ENCODE measurements at regions not wholly inside any gene's neighbourhood (a gene's known extent, or its start where the extent isn't known, plus 50 kb on each side); places are given as distances from the start of the nearest gene placed in this dataset.

DNA sequence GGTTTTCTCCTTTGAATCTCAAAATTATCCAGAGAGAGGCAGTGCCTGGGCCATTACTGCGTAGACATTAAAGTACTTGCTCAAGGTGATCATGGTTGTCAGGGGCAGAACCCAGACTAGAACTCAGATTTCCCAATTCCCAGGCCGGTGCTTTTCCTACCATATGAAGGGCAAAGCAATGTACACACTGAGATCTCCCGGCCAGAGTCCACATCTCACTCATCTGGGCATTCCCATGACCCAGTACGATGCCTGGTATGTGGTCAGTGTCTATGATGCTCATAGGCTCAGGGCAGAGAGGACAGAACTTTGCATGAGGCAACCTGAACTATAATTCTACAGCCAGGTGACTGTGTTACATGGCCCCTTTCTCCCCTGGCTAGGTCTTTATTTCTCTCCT lies 531.4 kb downstream of the TDRD15 start:
- H3K9me3 Mint-ChIP-seq (ENCODE audit: unreplicated experiment): no peaks in the 10 kb centered on the region
- BruUV-seq (replicated peaks): no TSS peak
- TF ChIP-seq CTCF (IDR thresholded peaks at IDR 0.05; ENCODE audit: insufficient read depth in 1 of 2, low read depth in 1 of 2, low read length in 1 of 2, severe bottlenecking in 1 of 2, unreplicated experiment in 1 of 2): no peak
- no peak for DNase-seq
- intact Hi-C loops (cut with micrococcal nuclease; ENCODE audit: unreplicated experiment): no loop called here
- H3K4me3 ChIP-seq (ENCODE audit: low read depth, low read length): no peak overlapping the region
- no peaks in the 10 kb centered on the region for H3K36me3 ChIP-seq (ENCODE audit: control insufficient read depth, insufficient read depth, low read length)
- peaks cover 5% of the 10 kb centered on the region; the same call in 1 of the 2 replicates for H3K4me1 ChIP-seq
- H3K27me3 Mint-ChIP-seq (ENCODE audit: insufficient read depth, unreplicated experiment): no peaks in the 10 kb centered on the region
- POLR2A ChIA-PET: no interaction called here
- no peak overlapping the region for H3K27ac Mint-ChIP-seq (ENCODE audit: unreplicated experiment)
- H3K4me3 Mint-ChIP-seq (ENCODE audit: unreplicated experiment): no peak overlapping the region
- CTCF ChIA-PET: no interaction called here
- H3K9me3 ChIP-seq: peaks cover 6% of the 10 kb centered on the region; the same call in 1 of the 2 replicates
- H3K27me3 ChIP-seq (replicated peaks; ENCODE audit: control insufficient read depth, insufficient read depth, low read length): no peaks in the 10 kb centered on the region
- peaks cover 12% of the 10 kb centered on the region for H3K4me1 Mint-ChIP-seq (ENCODE audit: low read depth, unreplicated experiment)
- H3K36me3 Mint-ChIP-seq (ENCODE audit: insufficient read depth, unreplicated experiment): no peaks in the 10 kb centered on the region

- POLR2A ChIA-PET: no interaction called here
- H3K36me3 ChIP-seq (ENCODE audit: control insufficient read depth, insufficient read depth, low read length): no peaks in the 10 kb centered on the region
- BruUV-seq (replicated peaks): no TSS peak
Measured at GRCh38 chr2:21656330-21657075, 532.7 kb downstream of the TDRD15 start.

DNA sequence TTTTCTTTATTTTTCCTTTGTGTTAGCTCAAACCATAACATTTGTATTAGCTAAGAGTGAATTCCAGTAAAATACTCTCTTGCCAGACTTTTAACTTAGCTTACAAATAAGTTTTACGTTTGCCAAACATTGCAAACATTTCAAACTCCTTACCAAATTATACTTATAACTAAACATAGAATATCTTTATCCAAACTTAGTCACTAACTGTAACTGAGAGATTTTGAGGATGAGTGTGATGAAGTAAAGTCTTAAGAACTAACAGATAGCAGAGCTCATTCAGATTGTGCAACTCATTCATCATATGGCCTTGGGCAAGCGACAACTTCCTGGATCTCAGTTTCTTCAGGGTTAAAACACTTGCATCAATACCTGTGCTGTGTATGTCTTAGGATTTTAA lies 533.7 kb downstream of the TDRD15 start:
- CTCF ChIA-PET: interaction anchor here (0.6 kb wide), 1 partner anchor 463 kb away, joined by 3 read pairs; no protein-coding TSS in a partner anchor
- intact Hi-C loops (cut with micrococcal nuclease; ENCODE audit: unreplicated experiment): no loop called here

More at GRCh38 chr2:21656330-21657075, 532.7 kb downstream of the TDRD15 start:
- Histone ChIP-seq H3K9me3 (peaks cover 4% of the 10 kb centered on the region; the same call in 1 of the 2 replicates), H3K4me1 (no peaks in the 10 kb centered on the region), H3K4me3 (ENCODE audit: low read depth, low read length) (no peak overlapping the region), H3K27me3 (replicated peaks; ENCODE audit: control insufficient read depth, insufficient read depth, low read length) (no peaks in the 10 kb centered on the region)
- Mint-ChIP-seq H3K4me3 (ENCODE audit: unreplicated experiment) (no peak overlapping the region), H3K27me3 (ENCODE audit: insufficient read depth, unreplicated experiment) (no peaks in the 10 kb centered on the region), H3K27ac (ENCODE audit: unreplicated experiment) (no peak overlapping the region), H3K9me3 (ENCODE audit: unreplicated experiment) (no peaks in the 10 kb centered on the region), H3K4me1 (ENCODE audit: low read depth, unreplicated experiment) (peaks cover 12% of the 10 kb centered on the region), H3K36me3 (ENCODE audit: insufficient read depth, unreplicated experiment) (no peaks in the 10 kb centered on the region)
- DNase-seq: no peak
- CTCF ChIA-PET: no interaction called here
- intact Hi-C loops (cut with micrococcal nuclease; ENCODE audit: unreplicated experiment): no loop called here
- TF ChIP-seq CTCF (IDR thresholded peaks at IDR 0.05; ENCODE audit: insufficient read depth in 1 of 2, low read depth in 1 of 2, low read length in 1 of 2, severe bottlenecking in 1 of 2, unreplicated experiment in 1 of 2): no peak

More for the DNA sequence above, 533.7 kb downstream of the TDRD15 start:
- no TSS peak for BruUV-seq (replicated peaks)
- Mint-ChIP-seq H3K27me3 (ENCODE audit: insufficient read depth, unreplicated experiment) (no peaks in the 10 kb centered on the region), H3K36me3 (ENCODE audit: insufficient read depth, unreplicated experiment) (no peaks in the 10 kb centered on the region), H3K4me1 (ENCODE audit: low read depth, unreplicated experiment) (peaks cover 8% of the 10 kb centered on the region), H3K27ac (ENCODE audit: unreplicated experiment) (no peak overlapping the region), H3K9me3 (ENCODE audit: unreplicated experiment) (no peaks in the 10 kb centered on the region), H3K4me3 (ENCODE audit: unreplicated experiment) (no peak overlapping the region)
- DNase-seq: no peak
- no peak overlapping the region for H3K4me3 ChIP-seq (ENCODE audit: low read depth, low read length)
- no peaks in the 10 kb centered on the region for H3K4me1 ChIP-seq
- no peaks in the 10 kb centered on the region for H3K27me3 ChIP-seq (replicated peaks; ENCODE audit: control insufficient read depth, insufficient read depth, low read length)
- no peaks in the 10 kb centered on the region for H3K36me3 ChIP-seq (ENCODE audit: control insufficient read depth, insufficient read depth, low read length)
- POLR2A ChIA-PET: no interaction called here
- peaks cover 4% of the 10 kb centered on the region; the same call in 1 of the 2 replicates for H3K9me3 ChIP-seq
- TF ChIP-seq CTCF (IDR thresholded peaks at IDR 0.05; ENCODE audit: insufficient read depth in 1 of 2, low read depth in 1 of 2, low read length in 1 of 2, severe bottlenecking in 1 of 2, unreplicated experiment in 1 of 2): no peak

Measured in Caco-2 (cell line).